Psoas muscle (tissue), 7 donors: ENCODE measurements at regions not wholly inside any gene's neighbourhood (a gene's known extent, or its start where the extent isn't known, plus 50 kb on each side); places are given as distances from the start of the nearest gene placed in this dataset.

Source experiments
- ATAC-seq, 4 donors: fragments of 200-7000 bp; cut with Tn5 transposase; one replicate each; pipeline ENCODE4 v1.9.1; 2020; ENCODE audit warnings: moderate library complexity in 3 of 4, mild to moderate bottlenecking in 2 of 4
- DNase-seq, 2 donors: peaks; one replicate each; pipeline ENCODE4 v3.0.0-alpha.2; 2020
- H3K27ac ChIP-seq: fragments of 200-600 bp; one replicate; pipeline ENCODE4 v1.8.0; 2022
- H3K27me3 ChIP-seq, 3 donors: fragments of 200-600 bp in 1 of 3; one replicate each; pipeline versions ENCODE4 v1.6.1 to v1.8.0; 2013 to 2022; ENCODE audit warnings: low read length in 2 of 3, mild to moderate bottlenecking in 2 of 3, moderate library complexity in 1 of 3; ENCODE audit not compliant: insufficient read depth in 3 of 3
- H3K36me3 ChIP-seq, 2 donors: fragments of 200-600 bp in 1 of 2; one replicate each; pipeline versions ENCODE4 v1.6.1 to v1.8.0; 2013 to 2022; ENCODE audit warnings: low read depth in 1 of 2, mild to moderate bottlenecking in 1 of 2, moderate library complexity in 1 of 2; ENCODE audit not compliant: insufficient read depth in 1 of 2
- H3K4me1 ChIP-seq: fragments of 200-600 bp; one replicate; pipeline ENCODE4 v1.8.0; 2022
- H3K4me3 ChIP-seq: fragments of 200-600 bp; one replicate; pipeline ENCODE4 v1.8.0; 2022; ENCODE audit warnings: mild to moderate bottlenecking
- H3K9me3 ChIP-seq: fragments of 200-600 bp; one replicate; pipeline ENCODE4 v1.8.0; 2022
- WGBS, 3 donors: extraction: QIAGEN DNeasy Blood & Tissue Kit; methylation state at CpG; one replicate each; pipeline versions ENCODE4 v1.1.6 to v1.1.7; 2013; 5-methylcytosine and 5-hydroxymethylcytosine counted together
- intact Hi-C, 2 donors: fragments of 100-400 bp; cut with DNase I; formaldehyde crosslinking; loops; one replicate each; pipeline versions ENCODE4 v1.11.0 to v1.14.2; 2022
- TF ChIP-seq, protein P1 (sequence below): fragments of 200-600 bp; IDR thresholded peaks from one replicate; pipeline ENCODE4 v1.8.0; 2022; ENCODE audit warnings: antibody characterized with exemption
- donor health status: healthy with polysubstance abuse.
- donor health status: DM: no; HTN: no; CAD: no; lungs with moderate emphysema.
- donor health status: Bipolar disorder and iron deficiency.
- donor health status: healthy.
- donor health status: DM: yes; HTN: yes; CAD: no.
- donor health status: DM: no; HTN: no; CAD: no.
- donor health status: DM: yes; HTN: yes; CAD: no.

DNA sequence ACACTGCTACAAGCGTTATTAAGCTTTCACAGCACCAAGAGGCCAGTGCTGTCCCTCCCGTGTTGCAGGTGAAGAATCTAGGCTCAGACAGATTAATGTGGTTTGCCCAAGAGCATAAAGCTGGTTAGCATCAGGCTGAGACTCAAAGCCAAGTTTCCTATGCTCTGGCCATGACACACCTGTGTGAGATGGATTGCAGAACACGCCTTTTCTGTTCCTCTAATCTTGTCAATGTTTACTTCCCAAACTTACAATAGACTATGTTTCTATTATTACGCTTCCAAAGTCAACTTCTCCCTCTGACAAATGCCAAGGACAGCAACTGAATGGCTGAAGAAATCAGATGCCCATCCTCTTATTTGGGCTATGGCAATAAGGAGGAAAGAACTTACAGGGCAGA is 138.4 kb upstream of the SLIT3 start:
- TF ChIP-seq, protein P1, sequence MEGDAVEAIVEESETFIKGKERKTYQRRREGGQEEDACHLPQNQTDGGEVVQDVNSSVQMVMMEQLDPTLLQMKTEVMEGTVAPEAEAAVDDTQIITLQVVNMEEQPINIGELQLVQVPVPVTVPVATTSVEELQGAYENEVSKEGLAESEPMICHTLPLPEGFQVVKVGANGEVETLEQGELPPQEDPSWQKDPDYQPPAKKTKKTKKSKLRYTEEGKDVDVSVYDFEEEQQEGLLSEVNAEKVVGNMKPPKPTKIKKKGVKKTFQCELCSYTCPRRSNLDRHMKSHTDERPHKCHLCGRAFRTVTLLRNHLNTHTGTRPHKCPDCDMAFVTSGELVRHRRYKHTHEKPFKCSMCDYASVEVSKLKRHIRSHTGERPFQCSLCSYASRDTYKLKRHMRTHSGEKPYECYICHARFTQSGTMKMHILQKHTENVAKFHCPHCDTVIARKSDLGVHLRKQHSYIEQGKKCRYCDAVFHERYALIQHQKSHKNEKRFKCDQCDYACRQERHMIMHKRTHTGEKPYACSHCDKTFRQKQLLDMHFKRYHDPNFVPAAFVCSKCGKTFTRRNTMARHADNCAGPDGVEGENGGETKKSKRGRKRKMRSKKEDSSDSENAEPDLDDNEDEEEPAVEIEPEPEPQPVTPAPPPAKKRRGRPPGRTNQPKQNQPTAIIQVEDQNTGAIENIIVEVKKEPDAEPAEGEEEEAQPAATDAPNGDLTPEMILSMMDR: no peak
- H3K9me3 ChIP-seq: no peaks in the 10 kb centered on the region
- H3K36me3 ChIP-seq: no peaks in the 10 kb centered on the region
- H3K27ac ChIP-seq: no peak overlapping the region
- H3K4me3 ChIP-seq: no peak overlapping the region
- DNase-seq (no peak), ATAC-seq (no peak)
- no peaks in the 10 kb centered on the region for H3K4me1 ChIP-seq
- 73 to 81% (median 80%) methylated on average over 4 of the region's 4 CpGs for WGBS, 3 donors
- intact Hi-C loops: no loop called here
- H3K27me3 ChIP-seq: no peaks in the 10 kb centered on the region

DNA sequence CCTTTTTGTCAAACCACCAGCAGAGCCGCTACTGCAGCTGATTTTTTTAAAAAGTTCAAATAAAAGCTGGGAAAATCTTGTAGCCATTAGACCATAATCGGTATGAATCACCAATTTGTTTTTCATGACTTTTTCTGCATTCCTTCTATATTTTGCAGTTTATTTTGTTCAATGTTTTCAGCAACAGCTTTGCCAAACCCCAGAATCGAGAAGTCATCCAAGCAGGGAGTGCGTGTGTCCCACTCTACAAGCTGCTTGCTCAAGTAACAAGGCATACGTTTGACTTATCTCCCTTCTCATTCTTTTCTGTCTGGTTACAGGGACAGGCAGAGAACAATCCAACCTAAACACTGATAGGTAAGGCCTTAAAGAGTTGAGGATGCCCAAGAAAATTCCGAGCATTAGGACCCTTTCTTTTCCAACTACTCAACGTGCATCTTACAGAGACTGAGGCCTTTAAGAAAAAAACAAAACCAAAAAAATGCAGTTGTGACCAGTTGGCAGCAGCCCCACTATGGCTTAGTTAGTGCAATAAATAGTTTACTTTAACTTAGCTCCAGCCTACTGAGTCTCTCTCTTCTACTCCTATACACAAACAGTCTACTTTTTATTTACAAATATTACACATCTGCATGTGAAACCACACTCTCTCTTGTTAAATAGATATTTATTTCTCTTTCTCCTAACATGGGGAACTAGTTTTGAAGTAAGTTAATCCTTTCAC is 134.7 kb upstream of the SLIT3 start:
- intact Hi-C loops: no loop called here
- no peaks in the 10 kb centered on the region for H3K9me3 ChIP-seq
- no peak overlapping the region for H3K4me3 ChIP-seq
- WGBS, 3 donors: 43 to 56% (median 43%) methylated on average over 7 of the region's 7 CpGs
- no peaks in the 10 kb centered on the region for H3K27me3 ChIP-seq
- no peak overlapping the region for H3K27ac ChIP-seq
- H3K4me1 ChIP-seq: no peaks in the 10 kb centered on the region
- no peak for DNase-seq
- H3K36me3 ChIP-seq: no peaks in the 10 kb centered on the region
- no peak for ATAC-seq
- TF ChIP-seq, protein P1: no peak

DNA sequence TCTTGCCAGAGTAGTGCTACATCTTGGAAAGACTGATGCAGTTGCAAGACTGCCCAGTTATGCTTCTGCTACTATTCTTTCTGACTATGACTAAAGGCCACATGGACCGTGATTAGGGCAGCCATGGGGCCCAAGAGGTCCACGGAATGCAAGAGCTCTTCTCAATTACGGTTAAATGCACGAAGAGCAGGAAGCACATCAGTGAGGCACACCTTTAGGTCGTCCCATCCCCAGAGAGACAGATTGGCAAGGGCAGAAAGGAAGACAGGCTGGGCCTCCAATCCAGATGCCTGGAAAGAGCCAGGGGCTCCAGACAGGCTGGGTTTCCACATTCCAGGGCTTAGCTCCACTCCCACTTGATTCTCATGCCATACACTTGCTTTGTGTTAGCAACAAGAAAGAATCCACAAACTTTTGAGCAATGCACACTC is 132.3 kb upstream of the SLIT3 start:
- no peaks in the 10 kb centered on the region for H3K4me1 ChIP-seq
- WGBS, 3 donors: 40 to 52% (median 49%) methylated on average over 5 of the region's 5 CpGs
- no peak overlapping the region for H3K4me3 ChIP-seq
- H3K36me3 ChIP-seq: no peaks in the 10 kb centered on the region
- H3K9me3 ChIP-seq: no peaks in the 10 kb centered on the region
- DNase-seq (no peak), ATAC-seq (no peak)
- intact Hi-C loops: no loop called here
- H3K27ac ChIP-seq: no peak overlapping the region
- TF ChIP-seq, protein P1: no peak
- no peaks in the 10 kb centered on the region for H3K27me3 ChIP-seq

DNA sequence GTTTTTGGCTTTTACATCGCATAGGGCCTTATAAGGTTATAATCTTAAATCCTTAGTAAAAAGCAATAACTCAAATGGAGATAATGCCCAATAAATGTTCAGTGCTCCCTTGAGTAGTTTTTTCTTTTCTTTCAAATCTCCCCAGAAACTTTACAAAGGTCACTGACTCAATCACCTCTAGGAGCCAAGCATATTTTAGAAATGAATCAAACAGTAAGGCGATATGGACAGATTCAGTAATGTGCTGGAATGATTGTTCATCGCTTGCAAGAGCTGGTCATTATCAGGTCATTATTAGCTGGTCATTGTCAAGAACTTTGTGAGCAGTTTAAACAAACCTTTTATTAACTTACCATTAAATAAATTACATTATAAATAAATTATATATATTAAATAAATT is 130.4 kb upstream of the SLIT3 start:
- no peak overlapping the region for H3K4me3 ChIP-seq
- H3K9me3 ChIP-seq: no peaks in the 10 kb centered on the region
- no peaks in the 10 kb centered on the region for H3K36me3 ChIP-seq
- TF ChIP-seq, protein P1: no peak
- no peaks in the 10 kb centered on the region for H3K4me1 ChIP-seq
- no peak for DNase-seq
- intact Hi-C loops: no loop called here
- no peak overlapping the region for H3K27ac ChIP-seq
- H3K27me3 ChIP-seq: no peaks in the 10 kb centered on the region
- ATAC-seq: no peak
- WGBS, 3 donors: 66 to 86% (median 78%) methylated on average over 3 of the region's 3 CpGs

DNA sequence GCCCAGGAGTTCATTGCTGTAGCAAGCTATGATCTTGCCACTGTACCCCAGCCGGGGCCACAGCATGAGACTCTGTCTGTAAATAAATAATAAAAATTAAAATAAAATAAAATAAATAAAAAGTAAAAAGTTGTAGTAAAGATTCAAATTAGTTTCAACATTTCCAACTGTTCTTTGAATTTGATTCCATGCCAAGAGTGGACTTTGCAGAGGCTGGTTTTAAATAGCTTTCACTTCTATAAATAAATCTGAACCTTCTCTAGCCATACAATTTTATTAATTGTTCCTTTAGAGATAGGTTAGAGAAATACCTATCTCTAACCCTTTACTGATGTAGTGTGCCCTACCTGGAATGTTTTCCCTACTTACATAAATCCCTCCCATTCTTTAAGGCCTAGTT is 129.7 kb upstream of the SLIT3 start:
- Histone ChIP-seq H3K27ac (no peak overlapping the region), H3K9me3 (no peaks in the 10 kb centered on the region), H3K36me3 (no peaks in the 10 kb centered on the region), H3K4me3 (no peak overlapping the region), H3K27me3 (no peaks in the 10 kb centered on the region), H3K4me1 (no peaks in the 10 kb centered on the region)
- TF ChIP-seq, protein P1: no peak
- intact Hi-C loops: no loop called here
- DNase-seq: no peak
- 77 to 95% (median 87%) methylated on average over 1 of the region's 1 CpG for WGBS, 3 donors
- no peak for ATAC-seq
